RPMI8226 (cell line): ENCODE measurements at regions not wholly inside any gene's neighbourhood (a gene's known extent, or its start where the extent isn't known, plus 50 kb on each side); places are given as distances from the start of the nearest gene placed in this dataset.
"Not testable (repeated sequence)": the region's sequence is repeated elsewhere in the genome, so short reads cannot be mapped to it uniquely, and the experiment has no call there.

Experiments used
- DNase-seq: peaks from one replicate; pipeline ENCODE4 v3.0.0-alpha.2; 2015

DNA sequence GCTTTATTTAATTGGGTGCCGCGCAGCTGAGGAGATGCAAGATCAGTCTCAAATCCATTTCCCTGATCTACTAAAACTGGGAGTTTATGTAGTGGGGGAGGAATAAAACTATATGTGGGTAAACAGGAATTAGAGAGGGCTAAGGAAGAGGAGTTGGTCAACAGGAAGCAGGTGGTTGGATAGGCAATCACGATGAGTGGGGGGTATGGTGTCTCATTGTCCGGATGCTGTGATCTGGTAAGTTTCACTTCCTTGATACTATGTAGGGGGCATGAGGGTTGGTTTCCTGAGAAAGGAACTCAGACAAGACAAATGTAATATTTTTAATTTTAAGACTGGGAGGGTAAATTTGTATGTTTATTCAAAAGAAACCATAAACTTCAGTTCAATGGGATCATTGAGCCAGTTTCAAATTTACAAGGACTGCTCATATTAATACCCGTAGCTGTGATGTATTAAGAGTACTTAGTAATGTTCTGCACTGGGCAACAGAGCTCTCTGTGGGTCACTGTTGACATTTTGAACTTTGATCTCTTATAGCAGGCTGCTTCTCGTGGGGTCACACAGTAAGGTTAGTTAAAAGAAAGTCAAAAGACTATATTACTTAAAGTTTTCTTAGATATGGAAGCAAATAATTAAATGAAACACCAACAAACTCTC, 786.2 kb upstream of the FBXO33 start:
- DNase-seq, result peak; percentile 24

DNA sequence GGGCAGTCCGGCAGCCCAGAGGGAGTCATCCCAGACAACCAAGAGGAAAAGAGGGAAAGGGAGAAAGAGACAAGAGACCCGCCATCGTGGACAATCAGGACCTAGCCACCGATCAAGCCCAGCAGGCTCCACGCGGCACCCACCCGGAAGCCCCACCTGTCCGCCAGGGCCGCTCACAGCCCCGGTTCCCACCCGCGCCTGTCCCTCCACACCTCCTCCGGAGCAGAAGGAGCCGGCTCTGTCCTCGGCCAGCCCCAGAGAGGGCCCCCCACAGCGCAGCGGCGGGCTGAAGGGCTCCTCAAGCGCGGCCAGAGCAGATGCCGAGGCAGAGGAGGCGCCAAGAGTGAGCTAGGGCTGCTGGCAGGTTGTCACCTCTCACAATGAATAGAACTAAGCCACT, 784.7 kb upstream of the FBXO33 start:
- no peak for DNase-seq

GRCh38 chr14:40216408-40216807, 784.2 kb upstream of the FBXO33 start:
- DNase-seq, result not testable (repeated sequence)

DNA sequence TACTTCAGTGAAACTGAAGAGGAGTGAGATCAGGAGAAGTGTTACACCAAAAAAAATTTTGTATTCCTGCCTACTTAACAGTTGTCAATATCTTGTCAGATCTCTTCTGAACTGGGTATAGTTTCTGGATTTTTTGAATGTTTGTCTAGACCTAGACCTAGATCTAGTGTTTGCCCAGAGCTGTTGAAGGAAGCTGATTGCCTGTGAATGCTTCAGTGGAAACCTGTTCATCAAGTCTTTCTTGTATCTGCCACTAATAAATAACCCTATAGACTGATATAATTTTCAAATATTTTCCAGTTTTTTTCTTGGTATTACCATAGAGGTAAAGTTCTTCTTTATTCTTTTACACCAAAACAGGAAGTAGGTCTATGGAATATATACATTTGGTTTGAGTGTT, 781.5 kb upstream of the FBXO33 start:
- DNase-seq, result no peak

GRCh38 chr14:40204441-40205175, 772.4 kb upstream of the FBXO33 start:
- DNase-seq, result no peak

- no peak for DNase-seq
Observed at GRCh38 chr14:40199101-40199500, 766.9 kb upstream of the FBXO33 start.

DNA sequence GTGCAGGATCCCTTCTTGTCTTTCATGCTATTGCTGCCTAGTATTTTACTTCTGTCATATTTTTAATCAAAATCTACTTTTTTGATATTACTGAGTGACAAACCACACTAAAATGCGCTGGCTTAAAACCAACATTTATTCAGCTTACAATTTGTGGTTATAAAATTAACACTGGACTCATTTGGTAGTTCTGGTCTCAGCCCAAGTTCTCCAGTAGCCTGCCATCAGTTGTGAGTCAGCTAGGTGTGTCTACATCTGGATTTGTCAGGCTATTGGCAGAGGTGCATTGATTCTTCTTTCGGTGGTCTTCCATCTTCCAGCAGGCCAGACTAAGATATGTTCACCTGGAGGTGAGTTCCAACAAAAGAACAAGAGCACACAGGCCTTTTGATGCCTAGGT, 765.1 kb upstream of the FBXO33 start:
- no peak for DNase-seq

DNA sequence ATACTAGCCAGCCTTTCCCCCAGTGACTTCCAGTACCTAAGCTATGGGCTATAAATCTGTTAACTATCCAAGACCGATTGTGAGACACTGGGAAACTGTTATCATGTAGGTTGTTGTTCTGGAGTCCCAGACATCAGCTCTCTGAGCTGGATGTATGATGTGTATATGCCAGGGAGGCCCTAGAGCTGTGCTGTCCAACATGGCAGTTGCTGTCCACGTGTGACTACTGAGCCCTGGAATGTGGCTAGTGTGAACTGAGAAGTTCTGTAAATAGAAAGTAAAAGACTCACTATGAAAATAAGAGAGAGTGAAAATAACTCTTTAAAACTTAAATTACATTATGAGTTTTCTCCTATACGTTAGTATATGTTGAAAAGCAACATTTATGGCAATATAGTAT, 755.8 kb upstream of the FBXO33 start:
- DNase-seq, result no peak

DNA sequence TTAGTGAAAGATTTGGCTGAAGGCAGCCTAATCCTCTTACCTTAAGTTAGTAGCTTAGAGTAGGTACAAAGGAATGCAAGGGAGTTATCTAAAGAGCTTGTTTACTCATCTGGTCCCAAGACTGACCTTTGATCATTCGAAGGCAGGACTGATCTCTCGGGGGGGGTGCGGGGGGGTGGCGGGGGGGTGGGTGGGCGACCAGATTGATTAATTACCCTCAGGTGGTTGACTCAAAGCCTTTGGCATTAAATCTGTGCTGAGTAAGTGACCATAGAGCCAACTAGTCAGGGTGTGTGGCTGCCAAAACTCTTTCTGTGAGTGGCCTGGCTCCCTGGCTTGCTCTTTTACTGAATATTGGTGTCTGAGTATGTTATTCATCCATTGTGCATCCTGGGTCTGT, 731.9 kb upstream of the FBXO33 start:
- DNase-seq, result no peak

GRCh38 chr14:40139657-40140056, 707.4 kb upstream of the FBXO33 start:
- DNase-seq, result no peak

- DNase-seq, result no peak
Observed at GRCh38 chr14:40133463-40133862, 701.2 kb upstream of the FBXO33 start.

DNA sequence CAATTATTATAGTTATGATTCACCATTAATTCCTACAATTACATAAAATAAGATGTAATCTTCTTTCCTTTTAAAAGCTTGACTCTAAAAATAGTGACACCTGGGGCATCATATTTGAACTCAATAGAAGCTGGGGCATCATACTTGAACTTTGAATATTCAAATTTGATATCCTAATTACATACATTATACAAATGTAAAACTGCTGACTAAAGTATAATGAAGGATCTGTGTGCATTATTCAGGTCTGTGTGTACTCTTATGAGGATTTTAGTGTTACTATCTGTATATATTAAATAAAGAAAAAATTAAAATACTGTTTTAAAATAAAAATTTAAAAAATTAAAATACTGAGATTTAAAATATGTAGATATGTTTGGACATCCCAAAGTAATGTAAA, 696.9 kb upstream of the FBXO33 start:
- no peak for DNase-seq

GRCh38 chr14:40123816-40124215, 691.6 kb upstream of the FBXO33 start:
- DNase-seq, result no peak

DNA sequence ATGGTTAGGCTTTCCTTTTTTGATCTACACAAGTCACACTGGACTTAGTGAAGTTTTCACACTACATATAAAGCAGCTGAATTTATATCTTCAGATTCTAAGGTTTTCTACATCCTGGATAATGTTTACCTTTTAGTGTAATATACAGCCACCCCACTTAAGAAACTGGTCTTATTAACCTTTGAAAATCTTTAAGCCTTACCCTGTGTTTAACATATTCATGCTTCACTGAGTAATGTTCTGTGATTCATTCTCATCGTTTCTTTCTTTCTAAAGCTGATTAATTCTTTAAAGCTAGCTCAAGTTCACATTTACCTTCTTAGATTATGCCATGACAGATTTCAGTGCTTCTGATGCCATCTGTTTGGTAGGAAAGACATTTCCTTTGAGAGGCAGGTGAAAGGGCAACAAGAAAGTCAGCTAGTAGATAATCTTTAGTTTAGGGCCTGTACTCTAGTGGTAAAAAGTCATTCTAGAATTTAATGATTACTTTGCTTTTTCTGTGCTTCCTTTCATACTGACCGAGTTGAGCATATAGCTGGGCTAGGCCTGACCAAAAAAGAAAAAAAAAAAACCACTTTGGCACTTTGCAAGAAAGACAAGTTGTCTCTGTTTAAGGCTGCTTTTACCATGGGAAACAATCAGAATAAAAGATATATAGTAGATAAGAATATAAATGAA, 690.9 kb upstream of the FBXO33 start:
- DNase-seq, result no peak

GRCh38 chr14:40119765-40120164, 687.5 kb upstream of the FBXO33 start:
- DNase-seq, result no peak

GRCh38 chr14:40119321-40119720, 687.1 kb upstream of the FBXO33 start:
- DNase-seq, result no peak

DNA sequence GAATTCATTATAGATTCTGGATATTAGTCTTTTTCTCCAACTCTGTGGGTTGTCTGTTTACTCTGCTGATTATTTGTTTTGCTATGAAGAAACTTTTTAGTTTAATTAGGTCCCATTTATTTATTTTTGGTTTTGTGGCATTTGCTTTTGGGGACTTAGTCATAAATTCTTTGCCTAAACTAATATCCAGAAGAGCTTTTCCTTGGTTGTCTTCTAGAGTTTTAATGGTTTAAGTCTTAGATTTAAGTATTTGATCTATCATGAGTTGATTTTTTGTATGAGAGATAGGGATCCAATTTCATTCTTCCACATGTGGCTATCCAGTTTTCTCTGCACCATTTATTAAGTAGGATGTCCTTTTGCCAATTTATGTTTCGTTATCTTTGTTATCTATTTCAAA, 683.4 kb upstream of the FBXO33 start:
- no peak for DNase-seq

- no peak for DNase-seq
Observed at GRCh38 chr14:40113671-40114070, 681.4 kb upstream of the FBXO33 start.

DNA sequence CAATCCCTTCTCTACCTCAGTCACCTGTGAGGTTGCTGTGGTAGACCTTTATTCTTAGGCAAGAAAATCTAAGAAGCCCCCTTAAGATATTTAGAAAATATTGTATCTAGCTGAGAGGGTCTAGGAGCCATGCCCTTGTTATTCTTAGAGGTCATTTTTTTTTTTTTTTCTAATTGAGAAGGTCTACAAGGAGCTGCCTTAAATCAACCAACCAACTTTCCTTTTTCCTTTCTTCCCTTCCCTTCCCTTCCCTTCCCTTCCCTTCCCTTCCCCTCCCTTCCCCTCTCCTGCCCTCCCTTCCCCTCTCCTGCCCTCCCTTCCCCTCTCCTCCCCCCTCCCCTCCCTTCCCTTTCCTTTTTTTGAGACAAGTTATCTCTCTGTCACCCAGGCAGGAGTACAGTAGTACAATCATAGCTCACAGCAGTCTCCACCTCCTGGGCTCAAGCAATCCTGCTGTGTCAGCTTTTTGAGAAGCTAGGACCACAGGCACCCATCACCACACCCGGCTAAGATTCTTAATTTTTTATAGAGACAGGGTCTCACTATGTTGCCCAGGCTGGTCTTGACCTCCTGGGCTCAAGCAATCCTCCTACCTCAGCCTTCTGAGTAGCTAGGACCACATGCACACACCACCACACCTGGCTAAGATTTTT, 668.4 kb upstream of the FBXO33 start:
- no peak for DNase-seq

DNA sequence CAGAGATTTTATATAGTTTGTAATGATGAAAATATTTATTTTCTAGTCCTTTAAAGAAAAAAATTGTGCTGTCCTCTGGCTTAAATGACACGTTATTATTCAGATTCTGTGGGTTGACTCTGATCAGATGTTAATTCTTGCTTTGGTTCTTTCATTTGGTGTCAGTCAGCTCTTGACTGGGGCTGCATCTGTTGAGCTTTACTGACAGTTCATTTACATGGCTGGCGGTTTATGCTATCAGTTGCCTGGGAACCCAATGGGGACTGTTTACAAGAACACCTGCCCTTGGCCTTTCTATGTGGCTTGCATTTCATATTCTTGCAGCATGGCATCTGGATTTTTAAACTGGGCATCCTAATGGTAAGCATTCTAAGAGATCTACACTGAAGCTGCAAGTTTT, 667.1 kb upstream of the FBXO33 start:
- DNase-seq, result no peak

- DNase-seq, result no peak
Observed at GRCh38 chr14:40098468-40098867, 666.2 kb upstream of the FBXO33 start.

- no peak for DNase-seq
Observed at GRCh38 chr14:40096968-40097367, 664.7 kb upstream of the FBXO33 start.

DNA sequence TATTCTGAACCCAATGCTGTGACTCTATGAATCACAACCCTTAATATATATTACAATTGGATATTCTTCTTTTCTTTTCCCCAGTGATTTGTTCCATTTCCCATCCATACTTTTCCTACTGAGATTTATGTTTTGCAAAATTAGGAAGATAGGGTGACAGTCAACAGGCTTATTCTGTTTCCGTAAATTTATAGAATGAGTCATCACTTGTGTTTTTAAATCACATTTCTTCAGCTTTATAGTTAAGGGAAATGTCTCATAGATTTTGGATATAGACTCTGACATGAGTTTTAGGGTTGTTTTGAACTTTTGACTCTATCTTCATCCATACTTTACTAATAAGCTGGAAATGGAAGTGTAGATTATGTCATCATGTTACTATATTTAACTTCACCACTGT, 661.6 kb upstream of the FBXO33 start:
- no peak for DNase-seq

- no peak for DNase-seq
Observed at GRCh38 chr14:40074169-40074568, 641.9 kb upstream of the FBXO33 start.
